Stomach (tissue), 4 donors: ENCODE measurements at regions not wholly inside any gene's neighbourhood (a gene's known extent, or its start where the extent isn't known, plus 50 kb on each side); places are given as distances from the start of the nearest gene placed in this dataset.

Experiments
- CTCF ChIP-seq, 7 experiments: fragments of 450-650 bp in 4 of 7; fragments of 200-600 bp in 3 of 7; sonication (generic) in 3 of 7; IDR thresholded peaks; one replicate each; pipeline ENCODE4 v1.5.1; 2016 to 2019; ENCODE audit warnings: antibody characterized with exemption in 7 of 7, control low read depth in 2 of 7, mild to moderate bottlenecking in 1 of 7
- POLR2A ChIP-seq, 4 donors: fragments of 450-650 bp; IDR thresholded peaks; one replicate each; pipeline ENCODE4 v1.6.1; 2016; ENCODE audit warnings: antibody characterized with exemption in 4 of 4, control low read depth in 2 of 4, mild to moderate bottlenecking in 1 of 4, moderate library complexity in 1 of 4

- TF ChIP-seq CTCF (IDR thresholded peaks at IDR 0.05) (no peak), POLR2A (IDR thresholded peaks at IDR 0.05) (no peak)
These were observed 246.6 kb upstream of the REG3G start for GRCh38 chr2:78778756-78779510.
